K562 (cell line): ENCODE measurements at regions not wholly inside any gene's neighbourhood (a gene's known extent, or its start where the extent isn't known, plus 50 kb on each side); places are given as distances from the start of the nearest gene placed in this dataset.

Experiments
- ATAC-seq: fragments of 200-7000 bp; cut with Tn5 transposase; 3 replicates; pipeline ENCODE4 v1.9.1; 2020; ENCODE audit warnings: moderate library complexity
- BruUV-seq: library from RNA; stranded (reverse); fragments of 400-500 nt; replicated peaks from 2 replicates; lab custom pipeline; 2021; lab: Mats Ljungman, UMichigan
- CTCF ChIA-PET: fragments of 300-600 bp; formaldehyde crosslinking; extraction: SDS; loops from one replicate; lab custom pipeline; 2021; ENCODE audit warnings: low intra/inter-chr PET ratio; lab: Yijun Ruan, JAX
- POLR2A ChIA-PET: fragments of 300-600, 350-650 bp; sonication (Branson Sonifier 250); formaldehyde crosslinking; extraction: SDS; loops from one replicate; lab custom pipeline; 2021; ENCODE audit warnings: antibody characterized with exemption, inconsistent platforms; lab: Yijun Ruan, JAX
- DNase-seq, 4 experiments: peaks; one replicate each; pipeline versions ENCODE4 v3.0.0 to v3.0.0-alpha.2; 2011 to 2018; ENCODE audit warnings: low spot score in 3 of 4, mixed read lengths in 3 of 4; ENCODE audit errors: extremely low read depth in 1 of 4
- FAIRE-seq: peaks from 2 replicates; lab custom pipeline; 2011; peaks lifted over from hg19 to GRCh38; lab: Jason Lieb, UNC
- H2AFZ ChIP-seq: 2 replicates; pipeline ENCODE4 v1.6.0; 2011; ENCODE audit warnings: low read depth, low read length, control low read depth, inconsistent platforms
- H3K27ac ChIP-seq: fragments of 200-600 bp; 3 replicates; pipeline ENCODE4 v1.8.0; 2011; ENCODE audit warnings: low read depth, mild to moderate bottlenecking, control low read depth, inconsistent platforms, low read length, moderate library complexity, mixed read lengths; ENCODE audit errors: extremely low read depth
- H3K27me3 ChIP-seq, 2 experiments: fragments of 300-600 bp in 1 of 2; 2 replicates in 1 of 2; 3 replicates in 1 of 2; pipeline versions ENCODE4 v1.6.0 to v1.8.0; 2011; ENCODE audit warnings: inconsistent platforms in 2 of 2, low read length in 2 of 2, mild to moderate bottlenecking in 1 of 2, mixed read lengths in 1 of 2, moderate library complexity in 1 of 2; ENCODE audit not compliant: control insufficient read depth in 2 of 2, insufficient read depth in 2 of 2
- H3K36me3 ChIP-seq: fragments of 300-600 bp; 3 replicates; pipeline ENCODE4 v1.8.0; 2011; ENCODE audit warnings: mild to moderate bottlenecking, low read length, inconsistent platforms; ENCODE audit not compliant: control insufficient read depth, insufficient read depth
- H3K4me1 ChIP-seq, 2 experiments: fragments of 200-600 bp in 1 of 2; replicated peaks in 1 of 2; 2 replicates in 1 of 2; 3 replicates in 1 of 2; pipeline versions ENCODE4 v1.5.1 to v1.8.0; 2011; ENCODE audit warnings: inconsistent platforms in 2 of 2, low read length in 2 of 2, mild to moderate bottlenecking in 1 of 2, mixed read lengths in 1 of 2, moderate library complexity in 1 of 2; ENCODE audit not compliant: control insufficient read depth in 2 of 2, insufficient read depth in 2 of 2
- H3K4me2 ChIP-seq: 2 replicates; pipeline ENCODE4 v1.6.1; 2011; ENCODE audit warnings: low read length, control low read depth, inconsistent platforms, mixed read lengths; ENCODE audit not compliant: insufficient read depth
- H3K4me3 ChIP-seq: fragments of 200-600 bp; sonication (generic), shearing (Covaris generic); 2 replicates; pipeline ENCODE4 v1.5.1; 2016; ENCODE audit warnings: control low read depth, inconsistent platforms
- H3K79me2 ChIP-seq: fragments of 200-600 bp; 3 replicates; pipeline ENCODE4 v1.8.0; 2011; ENCODE audit warnings: low read length, inconsistent platforms; ENCODE audit not compliant: control insufficient read depth, insufficient read depth
- H3K9ac ChIP-seq, 2 experiments: 2 replicates each; pipeline versions ENCODE4 v1.6.0 to v1.6.1; 2011; ENCODE audit warnings: low read depth in 2 of 2, low read length in 2 of 2, control low read depth in 1 of 2, inconsistent platforms in 1 of 2, mild to moderate bottlenecking in 1 of 2, mixed read lengths in 1 of 2; ENCODE audit not compliant: insufficient read depth in 1 of 2
- H3K9me1 ChIP-seq: one replicate; pipeline ENCODE4 v1.6.0; 2011; ENCODE audit warnings: inconsistent platforms, mild to moderate bottlenecking, low read length, moderate library complexity; ENCODE audit not compliant: control insufficient read depth, insufficient read depth
- H3K9me3 ChIP-seq: replicated peaks from 2 replicates; pipeline ENCODE4 v1.5.1; 2011; ENCODE audit warnings: low read depth, low read length, inconsistent platforms; ENCODE audit not compliant: control insufficient read depth, insufficient read depth
- H4K20me1 ChIP-seq: replicated peaks from 2 replicates; pipeline ENCODE4 v1.6.1; 2011; ENCODE audit warnings: low read length, inconsistent platforms, mixed read lengths; ENCODE audit not compliant: control insufficient read depth, insufficient read depth
- CEBPB ChIP-seq: fragments of 450-650 bp; IDR thresholded peaks from 2 replicates; pipeline ENCODE4 v1.6.1; 2016; ENCODE audit warnings: missing genetic modification characterization, missing compliant biosample characterization
- CREBBP ChIP-seq: IDR thresholded peaks from one replicate; pipeline ENCODE4 v1.6.1; 2012; ENCODE audit warnings: low read depth, mild to moderate bottlenecking, control low read depth, inconsistent platforms, low read length
- DIDO1 ChIP-seq: fragments of 450-650 bp; IDR thresholded peaks from 2 replicates; pipeline ENCODE4 v1.6.1; 2016; ENCODE audit warnings: low read depth, missing biosample characterization, missing genetic modification characterization
- E2F3 ChIP-seq: fragments of 250-450 bp; sonication (Bioruptor Pico); IDR thresholded peaks from 2 replicates; pipeline ENCODE4 v1.4.0; 2020; ENCODE audit warnings: mild to moderate bottlenecking
- HNRNPLL ChIP-seq: fragments of 200-400 bp; formaldehyde crosslinking; IDR thresholded peaks from 2 replicates; pipeline ENCODE4 v1.6.1; 2017; ENCODE audit warnings: low read length, low read depth, mild to moderate bottlenecking; ENCODE audit not compliant: poor library complexity, severe bottlenecking
- MIER1 ChIP-seq: fragments of 450-650 bp; IDR thresholded peaks from 2 replicates; pipeline ENCODE4 v1.6.1; 2016; ENCODE audit warnings: antibody characterized with exemption, mild to moderate bottlenecking, low read depth
- WGBS: fragments of 100-300 bp; shearing (Covaris generic); methylation state at CpG from one replicate; pipeline ENCODE4 v1.1.6; 2016; ENCODE audit warnings: low coverage, mixed read lengths; ENCODE audit not compliant: insufficient coverage; ENCODE audit errors: missing lambda C conversion rate; 5-methylcytosine and 5-hydroxymethylcytosine counted together
- in situ Hi-C: fragments of 300-500 bp; cut with MboI; formaldehyde crosslinking; loops from 4 replicates; pipeline ENCODE4 v1.15.0; 2018; ENCODE audit warnings: inconsistent platforms, mixed read lengths
- intact Hi-C: fragments of 100-400 bp; cut with micrococcal nuclease; formaldehyde crosslinking; loops from 2 replicates; pipeline ENCODE4 v1.14.2; 2022
- TF ChIP-seq, protein P1 (sequence below): fragments of 200-600 bp; sonication (generic); IDR thresholded peaks from one replicate; pipeline ENCODE4 v1.6.1; 2012; ENCODE audit warnings: mild to moderate bottlenecking, low read depth, low read length, inconsistent platforms
- TF ChIP-seq, protein P2 (sequence below): fragments of 450-650 bp; IDR thresholded peaks from 2 replicates; pipeline ENCODE4 v1.6.1; 2016; ENCODE audit warnings: mild to moderate bottlenecking
- TF ChIP-seq, protein P3 (sequence below): sonication (generic); formaldehyde crosslinking; IDR thresholded peaks from 2 replicates; pipeline ENCODE4 v1.8.0; 2022; ENCODE audit warnings: missing genetic modification reagents, mild to moderate bottlenecking, moderate library complexity, borderline replicate concordance

DNA sequence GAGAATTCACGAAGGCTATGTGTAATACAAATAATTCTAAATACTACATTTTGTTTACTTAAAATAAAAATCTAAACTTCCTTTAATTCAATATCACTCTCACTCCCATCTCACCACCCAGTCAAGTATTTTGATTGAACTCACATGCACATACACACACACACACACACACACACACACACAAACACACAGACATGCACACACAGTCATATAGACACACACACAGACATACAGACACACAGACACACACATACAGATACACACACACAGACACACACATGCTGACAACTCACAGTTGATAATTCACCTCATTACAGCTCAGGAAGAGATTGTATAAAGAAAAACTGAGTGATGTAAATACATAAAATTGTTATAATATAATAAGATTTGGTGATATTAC lies 559.8 kb upstream of the SLC35B3 start:
- WGBS = 0% methylated on average over 1 of the region's 1 CpG
- Histone ChIP-seq H3K27ac (no peak overlapping the region), H3K9ac (no peak overlapping the region), H3K4me3 (no peak overlapping the region), H4K20me1 (no peaks in the 10 kb centered on the region), H3K9me3 (no peaks in the 10 kb centered on the region), H3K27me3 (no peaks in the 10 kb centered on the region), H3K4me1 (no peaks in the 10 kb centered on the region), H3K79me2 (no peaks in the 10 kb centered on the region), H3K9me1 (no peaks in the 10 kb centered on the region), H2AFZ (no peak overlapping the region), H3K4me2 (no peak overlapping the region), H3K36me3 (no peaks in the 10 kb centered on the region)
- BruUV-seq = no TSS peak
- in situ Hi-C loops (no loop called here), intact Hi-C loops (no loop called here)
- ChIA-PET POLR2A (no interaction called here), CTCF (no interaction called here)
- FAIRE-seq (peak; percentile 29), ATAC-seq (no peak), DNase-seq (no peak)
- TF ChIP-seq, protein P1, sequence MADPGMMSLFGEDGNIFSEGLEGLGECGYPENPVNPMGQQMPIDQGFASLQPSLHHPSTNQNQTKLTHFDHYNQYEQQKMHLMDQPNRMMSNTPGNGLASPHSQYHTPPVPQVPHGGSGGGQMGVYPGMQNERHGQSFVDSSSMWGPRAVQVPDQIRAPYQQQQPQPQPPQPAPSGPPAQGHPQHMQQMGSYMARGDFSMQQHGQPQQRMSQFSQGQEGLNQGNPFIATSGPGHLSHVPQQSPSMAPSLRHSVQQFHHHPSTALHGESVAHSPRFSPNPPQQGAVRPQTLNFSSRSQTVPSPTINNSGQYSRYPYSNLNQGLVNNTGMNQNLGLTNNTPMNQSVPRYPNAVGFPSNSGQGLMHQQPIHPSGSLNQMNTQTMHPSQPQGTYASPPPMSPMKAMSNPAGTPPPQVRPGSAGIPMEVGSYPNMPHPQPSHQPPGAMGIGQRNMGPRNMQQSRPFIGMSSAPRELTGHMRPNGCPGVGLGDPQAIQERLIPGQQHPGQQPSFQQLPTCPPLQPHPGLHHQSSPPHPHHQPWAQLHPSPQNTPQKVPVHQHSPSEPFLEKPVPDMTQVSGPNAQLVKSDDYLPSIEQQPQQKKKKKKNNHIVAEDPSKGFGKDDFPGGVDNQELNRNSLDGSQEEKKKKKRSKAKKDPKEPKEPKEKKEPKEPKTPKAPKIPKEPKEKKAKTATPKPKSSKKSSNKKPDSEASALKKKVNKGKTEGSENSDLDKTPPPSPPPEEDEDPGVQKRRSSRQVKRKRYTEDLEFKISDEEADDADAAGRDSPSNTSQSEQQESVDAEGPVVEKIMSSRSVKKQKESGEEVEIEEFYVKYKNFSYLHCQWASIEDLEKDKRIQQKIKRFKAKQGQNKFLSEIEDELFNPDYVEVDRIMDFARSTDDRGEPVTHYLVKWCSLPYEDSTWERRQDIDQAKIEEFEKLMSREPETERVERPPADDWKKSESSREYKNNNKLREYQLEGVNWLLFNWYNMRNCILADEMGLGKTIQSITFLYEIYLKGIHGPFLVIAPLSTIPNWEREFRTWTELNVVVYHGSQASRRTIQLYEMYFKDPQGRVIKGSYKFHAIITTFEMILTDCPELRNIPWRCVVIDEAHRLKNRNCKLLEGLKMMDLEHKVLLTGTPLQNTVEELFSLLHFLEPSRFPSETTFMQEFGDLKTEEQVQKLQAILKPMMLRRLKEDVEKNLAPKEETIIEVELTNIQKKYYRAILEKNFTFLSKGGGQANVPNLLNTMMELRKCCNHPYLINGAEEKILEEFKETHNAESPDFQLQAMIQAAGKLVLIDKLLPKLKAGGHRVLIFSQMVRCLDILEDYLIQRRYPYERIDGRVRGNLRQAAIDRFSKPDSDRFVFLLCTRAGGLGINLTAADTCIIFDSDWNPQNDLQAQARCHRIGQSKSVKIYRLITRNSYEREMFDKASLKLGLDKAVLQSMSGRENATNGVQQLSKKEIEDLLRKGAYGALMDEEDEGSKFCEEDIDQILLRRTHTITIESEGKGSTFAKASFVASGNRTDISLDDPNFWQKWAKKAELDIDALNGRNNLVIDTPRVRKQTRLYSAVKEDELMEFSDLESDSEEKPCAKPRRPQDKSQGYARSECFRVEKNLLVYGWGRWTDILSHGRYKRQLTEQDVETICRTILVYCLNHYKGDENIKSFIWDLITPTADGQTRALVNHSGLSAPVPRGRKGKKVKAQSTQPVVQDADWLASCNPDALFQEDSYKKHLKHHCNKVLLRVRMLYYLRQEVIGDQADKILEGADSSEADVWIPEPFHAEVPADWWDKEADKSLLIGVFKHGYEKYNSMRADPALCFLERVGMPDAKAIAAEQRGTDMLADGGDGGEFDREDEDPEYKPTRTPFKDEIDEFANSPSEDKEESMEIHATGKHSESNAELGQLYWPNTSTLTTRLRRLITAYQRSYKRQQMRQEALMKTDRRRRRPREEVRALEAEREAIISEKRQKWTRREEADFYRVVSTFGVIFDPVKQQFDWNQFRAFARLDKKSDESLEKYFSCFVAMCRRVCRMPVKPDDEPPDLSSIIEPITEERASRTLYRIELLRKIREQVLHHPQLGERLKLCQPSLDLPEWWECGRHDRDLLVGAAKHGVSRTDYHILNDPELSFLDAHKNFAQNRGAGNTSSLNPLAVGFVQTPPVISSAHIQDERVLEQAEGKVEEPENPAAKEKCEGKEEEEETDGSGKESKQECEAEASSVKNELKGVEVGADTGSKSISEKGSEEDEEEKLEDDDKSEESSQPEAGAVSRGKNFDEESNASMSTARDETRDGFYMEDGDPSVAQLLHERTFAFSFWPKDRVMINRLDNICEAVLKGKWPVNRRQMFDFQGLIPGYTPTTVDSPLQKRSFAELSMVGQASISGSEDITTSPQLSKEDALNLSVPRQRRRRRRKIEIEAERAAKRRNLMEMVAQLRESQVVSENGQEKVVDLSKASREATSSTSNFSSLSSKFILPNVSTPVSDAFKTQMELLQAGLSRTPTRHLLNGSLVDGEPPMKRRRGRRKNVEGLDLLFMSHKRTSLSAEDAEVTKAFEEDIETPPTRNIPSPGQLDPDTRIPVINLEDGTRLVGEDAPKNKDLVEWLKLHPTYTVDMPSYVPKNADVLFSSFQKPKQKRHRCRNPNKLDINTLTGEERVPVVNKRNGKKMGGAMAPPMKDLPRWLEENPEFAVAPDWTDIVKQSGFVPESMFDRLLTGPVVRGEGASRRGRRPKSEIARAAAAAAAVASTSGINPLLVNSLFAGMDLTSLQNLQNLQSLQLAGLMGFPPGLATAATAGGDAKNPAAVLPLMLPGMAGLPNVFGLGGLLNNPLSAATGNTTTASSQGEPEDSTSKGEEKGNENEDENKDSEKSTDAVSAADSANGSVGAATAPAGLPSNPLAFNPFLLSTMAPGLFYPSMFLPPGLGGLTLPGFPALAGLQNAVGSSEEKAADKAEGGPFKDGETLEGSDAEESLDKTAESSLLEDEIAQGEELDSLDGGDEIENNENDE = no peak
- TF ChIP-seq CREBBP (no peak), E2F3 (no peak), CEBPB (tag) (no peak), HNRNPLL (no peak), DIDO1 (tag) (no peak), MIER1 (no peak)
- TF ChIP-seq, protein P2, sequence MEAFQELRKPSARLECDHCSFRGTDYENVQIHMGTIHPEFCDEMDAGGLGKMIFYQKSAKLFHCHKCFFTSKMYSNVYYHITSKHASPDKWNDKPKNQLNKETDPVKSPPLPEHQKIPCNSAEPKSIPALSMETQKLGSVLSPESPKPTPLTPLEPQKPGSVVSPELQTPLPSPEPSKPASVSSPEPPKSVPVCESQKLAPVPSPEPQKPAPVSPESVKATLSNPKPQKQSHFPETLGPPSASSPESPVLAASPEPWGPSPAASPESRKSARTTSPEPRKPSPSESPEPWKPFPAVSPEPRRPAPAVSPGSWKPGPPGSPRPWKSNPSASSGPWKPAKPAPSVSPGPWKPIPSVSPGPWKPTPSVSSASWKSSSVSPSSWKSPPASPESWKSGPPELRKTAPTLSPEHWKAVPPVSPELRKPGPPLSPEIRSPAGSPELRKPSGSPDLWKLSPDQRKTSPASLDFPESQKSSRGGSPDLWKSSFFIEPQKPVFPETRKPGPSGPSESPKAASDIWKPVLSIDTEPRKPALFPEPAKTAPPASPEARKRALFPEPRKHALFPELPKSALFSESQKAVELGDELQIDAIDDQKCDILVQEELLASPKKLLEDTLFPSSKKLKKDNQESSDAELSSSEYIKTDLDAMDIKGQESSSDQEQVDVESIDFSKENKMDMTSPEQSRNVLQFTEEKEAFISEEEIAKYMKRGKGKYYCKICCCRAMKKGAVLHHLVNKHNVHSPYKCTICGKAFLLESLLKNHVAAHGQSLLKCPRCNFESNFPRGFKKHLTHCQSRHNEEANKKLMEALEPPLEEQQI = no peak
- TF ChIP-seq, protein P3, sequence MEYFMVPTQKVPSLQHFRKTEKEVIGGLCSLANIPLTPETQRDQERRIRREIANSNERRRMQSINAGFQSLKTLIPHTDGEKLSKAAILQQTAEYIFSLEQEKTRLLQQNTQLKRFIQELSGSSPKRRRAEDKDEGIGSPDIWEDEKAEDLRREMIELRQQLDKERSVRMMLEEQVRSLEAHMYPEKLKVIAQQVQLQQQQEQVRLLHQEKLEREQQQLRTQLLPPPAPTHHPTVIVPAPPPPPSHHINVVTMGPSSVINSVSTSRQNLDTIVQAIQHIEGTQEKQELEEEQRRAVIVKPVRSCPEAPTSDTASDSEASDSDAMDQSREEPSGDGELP = no peak
